H4 (cell line): ENCODE measurements at regions not wholly inside any gene's neighbourhood (a gene's known extent, or its start where the extent isn't known, plus 50 kb on each side); places are given as distances from the start of the nearest gene placed in this dataset.

ENCODE experiments used
- DNase-seq: peaks from one replicate; pipeline ENCODE4 v3.0.0-alpha.2; 2015; ENCODE audit warnings: low spot score

DNA sequence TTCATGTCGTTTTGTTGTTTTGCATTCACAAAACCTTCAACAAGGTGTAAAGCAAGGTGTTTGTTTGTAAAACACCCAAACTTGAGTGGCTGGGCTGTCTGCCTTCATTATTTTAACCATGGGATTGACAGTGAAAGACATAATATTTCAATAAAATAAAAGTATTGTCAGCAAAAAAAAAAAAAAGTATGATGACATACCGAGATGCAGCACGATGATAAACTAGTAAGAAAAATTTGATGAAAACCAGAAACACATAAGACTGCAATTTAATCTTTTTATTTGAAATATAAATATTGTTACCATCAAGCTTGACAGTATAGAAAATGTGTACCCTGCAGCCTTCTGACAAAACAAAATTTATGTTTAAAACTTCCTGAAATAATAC, 419.3 kb upstream of the DYNLRB2 start:
- DNase-seq = no peak

DNA sequence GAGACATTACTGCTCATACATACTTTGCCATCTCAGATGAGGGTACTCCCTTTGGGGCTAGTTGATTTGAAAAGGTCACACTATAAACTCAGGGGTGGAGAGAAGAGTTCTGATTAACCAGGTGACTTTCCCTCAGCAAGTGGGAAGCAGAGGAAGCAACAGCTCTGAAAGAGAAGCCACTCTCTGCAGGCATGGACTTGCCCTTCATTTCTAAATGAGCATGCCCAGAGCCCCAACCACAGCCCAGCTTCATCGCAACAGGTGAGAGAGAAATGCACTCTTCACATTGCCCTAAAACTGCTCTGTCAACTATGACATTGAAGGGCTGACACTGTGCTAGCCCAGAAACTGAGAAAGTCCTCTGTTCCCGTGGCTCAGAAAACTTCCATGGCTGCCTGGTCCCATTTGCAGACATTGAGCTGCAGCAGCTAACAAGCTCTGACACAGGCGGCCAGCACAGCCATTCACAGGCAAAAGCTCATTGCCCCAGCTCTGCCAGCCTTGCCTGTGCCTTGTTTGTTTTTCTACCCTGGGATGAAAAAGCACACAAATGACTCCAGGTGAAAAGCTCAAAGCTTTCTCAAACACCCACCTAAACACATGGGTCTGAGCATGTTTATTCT, 419.8 kb upstream of the DYNLRB2 start:
- no peak for DNase-seq

DNA sequence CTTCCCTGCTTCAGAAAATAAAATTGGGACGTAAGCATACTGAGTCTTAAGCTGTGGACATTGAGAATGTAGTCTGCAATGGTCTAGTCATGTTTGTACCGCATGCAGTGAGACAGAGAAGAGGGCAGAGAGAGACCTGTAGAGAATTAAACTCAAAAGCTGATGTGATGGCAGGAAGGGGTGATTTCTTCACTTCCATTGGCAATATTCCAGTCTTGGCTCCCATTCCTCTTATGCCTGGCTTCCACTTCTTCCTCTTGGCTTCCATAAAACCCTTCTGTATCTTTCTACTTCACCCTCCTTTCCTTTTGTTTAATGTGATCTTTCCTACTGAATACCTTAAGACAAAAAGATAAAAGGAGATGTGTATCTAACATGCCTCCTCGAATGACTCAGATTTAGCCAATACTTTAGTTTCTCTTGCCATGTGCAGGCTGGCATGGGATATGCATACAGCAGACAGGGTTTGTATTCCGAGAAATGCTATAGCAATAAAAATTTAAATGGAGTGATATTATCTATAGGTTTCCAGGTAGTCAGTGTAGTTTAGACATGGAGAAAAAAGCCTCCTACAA, 423.1 kb upstream of the DYNLRB2 start:
- DNase-seq = no peak

DNA sequence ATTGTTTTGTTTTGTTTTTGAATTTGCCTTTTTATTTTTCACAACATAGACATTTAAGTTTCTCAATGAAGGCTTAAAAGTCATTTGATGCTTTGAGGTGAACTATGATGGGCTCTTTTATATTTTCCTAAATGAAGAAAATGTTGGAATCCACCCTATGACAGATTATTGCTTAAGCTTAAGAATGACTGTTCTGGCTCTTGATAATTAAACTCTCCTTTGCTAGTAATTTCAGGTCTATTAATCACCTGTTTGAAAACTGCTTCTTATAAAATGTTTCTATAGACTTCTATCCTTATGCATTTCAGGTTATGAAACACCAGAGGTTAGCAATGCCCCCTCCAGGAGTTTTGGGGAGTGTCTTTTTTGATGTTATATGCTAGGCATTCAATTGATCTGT, 424.1 kb upstream of the DYNLRB2 start:
- DNase-seq = no peak

DNA sequence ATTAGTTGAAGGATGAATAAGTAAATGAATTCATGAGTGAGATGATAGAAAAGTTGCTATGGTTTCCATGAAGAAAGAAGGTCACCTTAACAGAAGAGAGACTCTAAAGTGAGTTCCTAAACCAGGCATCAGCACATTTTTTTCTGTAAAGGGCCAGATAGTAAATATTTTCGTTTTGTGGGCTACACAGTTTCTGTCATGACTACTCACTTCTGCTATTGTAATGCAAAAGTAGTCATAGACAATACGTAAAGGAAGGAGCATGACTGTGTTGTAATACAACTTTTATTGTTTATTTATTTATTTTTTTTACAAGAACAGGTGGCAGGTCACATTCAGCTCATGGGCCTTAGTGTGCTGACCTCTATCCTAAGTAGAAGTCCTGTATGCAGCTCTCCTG, 426.1 kb upstream of the DYNLRB2 start:
- no peak for DNase-seq

DNA sequence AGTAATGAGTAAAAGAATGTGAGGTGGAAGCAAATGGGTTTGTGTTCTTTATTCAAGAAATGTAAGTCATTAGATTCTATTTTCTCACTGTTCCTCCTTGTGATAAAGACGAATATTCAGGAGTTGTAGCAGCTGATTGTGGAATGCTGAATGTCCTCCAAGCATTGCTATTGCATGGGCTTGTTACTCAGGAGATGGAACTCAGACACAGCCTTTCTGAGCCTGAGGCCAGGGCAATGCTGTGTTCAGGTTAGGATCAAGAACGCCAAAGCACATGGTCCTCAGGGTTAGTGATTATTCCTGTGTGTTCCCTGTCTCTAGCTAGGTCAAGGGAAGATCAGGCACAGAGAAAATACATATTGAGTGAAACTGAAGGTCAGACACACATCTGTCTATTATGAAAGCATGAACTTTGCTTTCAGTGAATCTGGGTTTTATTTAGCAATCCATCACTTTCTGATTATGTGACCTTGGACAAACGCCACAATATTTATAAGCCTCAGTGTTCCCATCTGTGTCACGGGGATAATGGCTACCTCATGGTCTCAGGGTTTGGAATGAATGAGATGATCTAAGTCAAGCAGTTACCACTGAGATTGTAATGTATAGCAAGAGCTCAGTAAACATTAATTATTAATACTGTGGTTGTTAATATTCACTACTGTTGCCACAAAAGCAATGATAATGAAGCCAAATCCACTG, 426.8 kb upstream of the DYNLRB2 start:
- DNase-seq = no peak

DNA sequence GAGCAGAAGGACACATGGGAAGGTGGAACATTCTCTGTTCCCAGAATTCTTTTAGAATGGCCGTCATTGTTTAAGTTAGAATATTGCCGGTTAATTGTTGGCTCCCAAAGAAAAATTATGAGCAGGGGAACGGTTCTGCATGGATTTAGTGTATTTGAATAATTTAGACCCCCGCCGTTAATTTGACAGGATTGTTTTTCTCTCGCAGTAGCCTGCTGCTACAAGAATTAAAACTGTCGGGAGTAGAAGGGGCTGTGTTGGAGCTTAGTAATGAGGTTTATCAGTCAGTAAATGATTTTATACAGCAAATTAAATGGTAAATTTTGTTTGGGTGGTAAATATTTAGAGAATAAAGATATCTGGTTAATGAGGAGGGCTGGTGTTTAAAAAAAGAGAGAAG, 431.2 kb upstream of the DYNLRB2 start:
- no peak for DNase-seq

DNA sequence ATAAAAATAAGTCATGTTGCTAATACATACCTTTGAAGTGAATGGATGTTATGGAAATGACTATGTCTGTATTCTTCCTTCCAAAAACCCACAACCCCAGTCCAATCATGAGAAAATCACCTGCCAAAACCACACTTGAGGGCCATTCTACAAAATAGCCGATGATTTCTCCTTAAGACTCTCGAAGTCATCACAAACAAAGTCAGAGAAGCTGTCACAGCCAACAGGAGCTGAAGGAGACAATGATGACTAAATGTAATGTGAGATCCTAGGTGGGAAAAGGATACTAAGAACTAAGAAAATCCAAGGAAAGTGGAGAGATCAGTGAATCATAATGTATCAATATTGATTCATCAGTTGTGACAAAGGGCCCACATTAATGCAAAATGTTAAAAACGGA, 432.9 kb upstream of the DYNLRB2 start:
- no peak for DNase-seq

DNA sequence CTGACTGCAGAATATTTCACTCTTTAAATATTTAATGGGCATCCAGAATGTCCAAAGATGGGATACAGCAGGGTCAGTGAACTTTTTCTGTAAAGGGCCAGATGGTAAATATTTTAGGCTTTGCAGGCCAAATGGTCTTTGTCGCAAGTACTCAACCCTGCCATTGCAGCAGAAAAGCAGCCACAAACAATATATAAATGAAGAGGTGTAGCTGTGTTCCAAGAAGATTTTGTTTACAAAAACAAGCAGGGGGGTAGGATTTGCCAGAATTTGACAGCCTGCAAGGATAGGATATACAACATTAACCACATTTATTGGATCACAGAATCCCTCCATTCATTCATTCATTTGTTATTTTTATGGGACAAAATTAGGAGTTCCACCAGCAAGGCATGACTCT, 435.0 kb upstream of the DYNLRB2 start:
- no peak for DNase-seq

DNA sequence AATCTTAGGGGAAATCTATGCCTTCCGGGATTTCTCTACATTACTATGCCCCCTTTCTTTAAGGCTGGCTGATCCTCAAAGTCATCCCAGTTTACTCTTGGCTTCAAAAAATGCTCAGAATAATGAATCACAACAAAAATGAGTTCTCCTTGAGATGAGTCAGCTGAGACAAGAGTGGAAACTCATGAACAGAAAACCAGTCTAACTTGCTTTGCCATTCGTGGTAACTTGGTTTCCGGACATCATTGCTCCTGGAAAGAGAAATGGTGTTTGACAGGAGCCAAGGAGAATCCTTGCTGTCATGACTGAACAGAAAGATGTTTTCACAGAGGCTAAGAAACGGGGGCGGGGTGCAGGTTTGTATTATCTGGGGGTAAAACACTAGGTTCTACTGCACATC, 435.6 kb upstream of the DYNLRB2 start:
- no peak for DNase-seq

DNA sequence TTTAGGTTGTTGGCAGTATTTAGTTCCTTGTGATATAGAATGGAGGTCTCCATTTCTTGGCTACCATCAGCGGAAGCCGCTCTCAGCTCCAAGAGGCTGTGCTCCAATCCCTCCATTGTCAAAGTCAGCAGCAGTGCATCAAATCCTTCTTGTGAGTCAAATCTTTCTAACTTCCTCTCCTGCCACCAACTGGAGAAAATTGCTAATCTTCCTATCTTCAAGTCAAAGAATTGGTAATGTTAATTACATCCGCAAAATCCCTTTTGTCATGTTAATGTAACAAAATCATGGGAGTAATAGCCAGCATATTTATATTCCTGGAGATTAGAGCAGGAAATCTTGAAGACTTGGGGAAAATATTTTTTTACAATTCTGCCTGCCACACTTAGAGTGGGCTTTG, 436.4 kb upstream of the DYNLRB2 start:
- DNase-seq = no peak

DNA sequence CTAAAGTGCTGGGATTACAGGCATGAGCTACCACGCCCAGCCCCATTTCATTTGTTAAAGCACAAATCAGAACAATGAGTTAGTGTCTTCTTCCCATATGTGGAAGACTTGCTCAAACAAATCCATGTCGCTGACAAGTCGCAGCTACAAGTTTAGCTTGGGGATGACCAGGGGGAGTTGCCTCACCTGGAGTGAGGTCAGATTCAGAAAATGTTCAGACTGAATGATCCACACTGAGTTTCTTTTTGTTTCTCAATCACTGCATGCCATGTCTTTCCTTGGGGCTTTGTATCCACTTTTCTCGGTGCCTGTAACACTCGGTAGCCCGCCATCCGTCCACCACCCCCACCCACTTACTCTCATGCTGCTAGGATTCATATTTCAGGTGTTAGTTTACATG, 437.3 kb upstream of the DYNLRB2 start:
- DNase-seq = no peak

DNA sequence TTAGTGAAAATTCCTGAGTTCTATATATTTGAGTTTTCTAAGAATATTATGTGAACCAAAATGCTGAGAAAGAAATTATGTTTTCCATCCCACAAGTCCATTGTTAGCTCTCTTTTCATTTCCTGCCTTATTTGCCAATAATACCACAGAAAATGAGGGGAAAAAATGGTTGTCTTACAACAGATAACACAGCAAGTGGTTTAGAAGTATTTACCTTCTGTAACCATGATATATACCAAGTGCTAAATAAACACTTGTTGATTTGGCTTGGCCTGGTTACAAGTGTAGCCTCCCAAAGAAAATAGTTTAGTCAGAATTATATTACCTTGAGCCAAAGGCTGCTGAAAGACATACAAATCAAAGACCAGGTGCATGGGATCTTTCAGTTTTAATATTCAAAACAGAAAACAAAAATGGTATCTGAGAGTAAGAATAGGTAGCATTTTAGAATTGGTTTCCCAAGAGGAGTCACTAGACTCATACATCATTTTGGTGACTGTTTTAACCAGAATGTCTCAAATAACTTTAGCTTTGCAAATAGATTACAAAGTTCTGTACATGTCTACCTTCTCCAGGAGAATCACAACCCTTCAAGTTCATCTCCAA, 439.8 kb upstream of the DYNLRB2 start:
- no peak for DNase-seq

DNA sequence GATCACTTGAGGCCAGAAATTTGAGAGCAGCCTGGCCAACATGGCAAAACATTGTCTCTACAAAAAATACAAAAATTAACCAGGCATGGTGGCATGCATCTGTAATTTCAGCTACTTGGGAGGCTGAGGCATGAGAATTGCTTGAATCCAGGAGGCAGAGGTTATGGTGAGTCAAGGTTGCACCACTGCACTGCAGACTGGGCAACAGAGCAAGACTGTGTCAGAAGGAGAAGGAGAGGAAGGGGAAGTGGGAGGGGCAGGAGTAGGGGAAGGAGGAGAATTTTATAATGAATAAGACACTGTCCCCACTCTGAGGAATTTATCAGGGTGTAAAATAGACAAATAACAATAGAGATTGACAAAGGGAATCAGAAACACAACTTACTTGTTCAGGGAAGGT, 440.6 kb upstream of the DYNLRB2 start:
- no peak for DNase-seq

DNA sequence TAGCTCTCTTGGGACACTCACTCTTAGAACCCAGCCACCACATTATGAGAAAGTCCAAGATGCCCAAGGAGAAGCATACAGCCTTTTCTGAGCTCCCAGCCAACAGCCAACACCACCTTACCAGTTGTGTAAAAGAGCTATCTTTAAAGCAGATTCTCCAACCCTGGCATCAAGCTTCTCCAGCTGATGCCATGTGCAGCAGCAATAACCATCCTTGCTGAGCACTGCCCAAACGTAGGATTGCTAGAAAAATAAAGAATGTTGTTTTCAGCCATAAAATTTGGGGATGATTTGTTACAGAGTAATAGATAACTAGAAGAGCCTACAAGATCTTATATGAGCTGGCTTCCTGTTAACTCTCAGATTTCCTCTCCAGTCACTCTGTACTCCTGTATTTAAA, 443.7 kb upstream of the DYNLRB2 start:
- DNase-seq = no peak

DNA sequence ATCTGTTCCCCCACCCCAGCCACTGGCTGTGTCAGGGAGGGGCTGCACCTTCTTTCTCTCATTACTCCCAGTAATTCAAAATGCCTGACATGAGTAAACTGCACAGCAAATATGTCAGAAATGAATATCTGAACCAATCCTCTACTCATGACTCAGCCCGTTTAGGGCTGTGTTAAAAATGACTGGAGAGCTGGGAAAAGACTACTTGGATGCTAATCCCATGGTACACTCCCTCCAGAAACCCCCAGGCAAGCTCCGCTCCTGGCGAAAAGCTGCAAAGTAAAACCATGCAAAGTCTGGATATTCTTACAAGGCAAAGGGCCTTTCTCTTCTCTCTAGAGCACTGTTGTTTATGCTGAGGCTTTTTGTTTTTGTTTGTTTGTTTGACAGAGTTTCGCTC, 448.1 kb upstream of the DYNLRB2 start:
- no peak for DNase-seq

DNA sequence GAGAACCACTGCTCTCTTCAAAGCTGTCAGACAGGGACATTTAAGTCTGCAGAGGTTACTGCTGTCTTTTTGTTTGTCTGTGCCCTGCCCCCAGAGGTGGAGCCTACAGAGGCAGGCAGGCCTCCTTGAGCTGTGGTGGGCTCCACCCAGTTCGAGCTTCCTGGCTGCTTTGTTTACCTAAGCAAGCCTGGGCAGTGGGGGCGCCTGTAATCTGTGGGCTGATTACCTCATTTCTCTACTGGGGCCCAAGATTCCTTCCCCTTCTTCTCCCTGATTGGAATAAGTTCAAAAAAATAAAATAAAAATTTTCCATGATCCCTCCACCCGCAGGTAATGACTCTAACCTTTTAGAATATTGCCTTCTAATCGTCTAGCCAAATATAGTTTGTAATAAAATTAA, 449.3 kb upstream of the DYNLRB2 start:
- DNase-seq = peak; percentile 24

DNA sequence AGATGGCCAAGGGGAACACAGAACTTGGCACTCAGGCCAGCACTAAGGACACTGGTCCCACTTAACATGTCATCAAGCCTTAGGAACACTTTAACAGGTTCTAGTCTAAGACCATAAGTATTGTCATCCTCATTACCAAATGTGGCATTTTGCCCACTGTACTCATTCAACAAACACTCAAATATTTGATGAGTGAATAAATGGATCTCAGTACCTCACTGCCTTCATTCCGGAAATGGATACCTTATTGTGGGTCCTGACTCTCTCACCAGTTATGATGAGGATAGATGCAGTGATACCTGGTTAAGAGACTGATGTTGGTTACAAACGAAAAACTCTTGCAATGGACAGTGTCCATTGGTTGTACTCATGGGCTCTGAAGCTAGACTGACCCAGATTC, 455.2 kb upstream of the DYNLRB2 start:
- no peak for DNase-seq

DNA sequence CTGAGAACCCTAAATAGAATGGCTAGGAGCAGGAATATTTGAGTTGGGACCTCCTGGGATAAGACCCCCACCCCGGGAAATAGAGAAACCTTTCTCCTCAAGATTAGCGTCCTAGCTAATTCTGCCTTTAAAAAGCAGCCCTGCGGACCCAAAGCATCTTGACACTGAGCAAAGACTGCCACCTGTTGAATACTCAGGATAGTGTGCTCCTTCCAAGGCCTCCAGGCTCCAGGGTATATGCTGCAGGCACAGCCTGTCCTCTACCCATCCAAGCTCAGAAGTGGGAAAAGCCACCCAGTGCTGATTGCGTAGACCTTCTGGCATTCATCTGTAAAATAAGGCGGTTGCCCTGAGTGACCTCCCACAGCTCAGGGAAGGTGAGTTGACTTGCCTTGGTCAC, 456.2 kb upstream of the DYNLRB2 start:
- DNase-seq = peak; percentile 56

DNA sequence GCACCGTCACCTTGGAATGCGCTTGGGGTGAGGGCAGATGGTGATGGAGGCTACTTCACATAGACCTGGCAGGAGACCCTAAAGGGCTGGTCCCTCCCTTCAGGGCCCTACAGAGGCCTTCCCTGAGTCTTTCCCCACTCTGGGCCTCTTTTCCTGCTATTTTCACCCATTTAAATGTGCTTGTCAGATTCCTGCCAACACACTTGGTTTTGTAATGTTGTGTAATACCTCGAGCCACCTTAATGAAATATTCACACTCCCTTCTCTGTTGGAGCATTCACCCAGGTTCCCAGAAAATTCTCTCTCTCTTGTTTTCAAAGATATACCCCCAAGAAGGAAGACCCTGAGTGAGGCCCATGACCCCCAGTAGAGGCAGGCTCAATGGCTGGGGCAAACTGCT, 456.6 kb upstream of the DYNLRB2 start:
- no peak for DNase-seq

DNA sequence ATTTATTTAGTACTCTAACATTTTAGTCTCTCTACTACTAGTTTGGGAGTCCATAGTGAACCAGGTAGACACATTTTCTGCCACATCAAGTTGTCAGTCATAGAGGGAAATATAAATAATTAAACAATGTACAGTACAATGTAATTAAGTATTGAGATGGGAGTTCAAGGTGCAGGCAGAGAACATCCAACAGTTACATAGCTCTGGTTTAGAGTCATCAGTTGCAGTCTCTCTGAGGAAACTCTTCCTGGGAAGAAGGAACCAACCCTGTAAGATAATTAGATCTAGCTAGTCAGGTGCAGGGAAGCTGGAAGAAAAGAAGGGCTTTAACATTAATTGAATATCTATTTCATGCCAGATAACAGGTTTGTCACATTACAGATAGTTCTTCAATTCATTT, 457.9 kb upstream of the DYNLRB2 start:
- DNase-seq = no peak

DNA sequence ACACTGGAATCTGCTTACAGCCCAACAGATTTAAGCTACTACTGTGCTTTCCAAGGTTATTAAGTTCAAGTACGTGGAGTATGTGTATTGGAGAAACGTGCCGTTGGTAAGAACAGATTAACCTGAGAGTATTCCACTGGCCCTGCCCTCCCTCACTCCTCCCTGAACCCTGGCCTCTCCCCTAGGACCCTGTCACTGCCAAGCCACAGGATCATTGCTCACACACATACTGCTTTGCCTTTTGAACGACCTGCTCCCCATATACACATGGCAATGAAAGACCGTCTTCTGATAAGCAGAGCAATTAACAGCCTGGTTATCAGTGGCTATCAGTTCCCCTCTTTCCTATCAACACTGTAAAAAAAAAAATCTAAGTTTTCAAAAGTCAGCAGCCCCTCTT, 458.9 kb upstream of the DYNLRB2 start:
- DNase-seq = no peak

DNA sequence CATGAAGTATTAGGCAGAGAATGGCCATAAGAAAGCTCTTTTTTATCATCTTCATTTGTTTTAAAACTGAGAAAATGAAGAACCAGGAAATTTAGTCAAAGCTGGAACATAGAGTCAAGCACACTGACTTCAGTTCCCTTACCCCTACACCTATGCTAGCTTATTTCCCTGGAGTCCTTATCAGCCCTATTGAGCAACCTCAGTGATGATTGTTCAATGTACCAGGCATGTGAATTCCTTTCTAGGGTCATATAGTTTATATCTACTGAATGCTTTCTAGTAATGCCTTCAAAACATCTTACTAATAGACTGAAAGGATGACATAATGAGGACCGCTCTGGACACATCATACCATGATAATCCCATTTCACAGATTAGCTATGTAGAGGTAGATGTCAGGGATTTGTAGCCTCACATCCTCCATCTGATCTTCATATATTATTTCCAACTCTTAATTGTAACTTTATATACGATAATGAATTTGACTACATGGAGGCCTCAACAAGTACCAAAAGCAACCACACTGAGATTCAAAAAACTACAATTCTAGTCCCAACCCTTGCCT, 460.4 kb upstream of the DYNLRB2 start:
- no peak for DNase-seq
